AG10803 (cell line): ENCODE measurements at regions not wholly inside any gene's neighbourhood (a gene's known extent, or its start where the extent isn't known, plus 50 kb on each side); places are given as distances from the start of the nearest gene placed in this dataset.

Source experiments
- DNase-seq: peaks from one replicate; pipeline ENCODE4 v3.0.0; 2010; ENCODE audit warnings: low read depth
- H3K4me3 ChIP-seq: 2 replicates; pipeline ENCODE4 v1.5.1; 2011; ENCODE audit warnings: mild to moderate bottlenecking, low read length, control low read depth
- TF ChIP-seq, protein P1 (sequence below): conservative IDR thresholded peaks from 2 replicates; pipeline ENCODE4 v1.5.1; 2011; ENCODE audit warnings: mild to moderate bottlenecking, low read length, control low read depth, inconsistent platforms

DNA sequence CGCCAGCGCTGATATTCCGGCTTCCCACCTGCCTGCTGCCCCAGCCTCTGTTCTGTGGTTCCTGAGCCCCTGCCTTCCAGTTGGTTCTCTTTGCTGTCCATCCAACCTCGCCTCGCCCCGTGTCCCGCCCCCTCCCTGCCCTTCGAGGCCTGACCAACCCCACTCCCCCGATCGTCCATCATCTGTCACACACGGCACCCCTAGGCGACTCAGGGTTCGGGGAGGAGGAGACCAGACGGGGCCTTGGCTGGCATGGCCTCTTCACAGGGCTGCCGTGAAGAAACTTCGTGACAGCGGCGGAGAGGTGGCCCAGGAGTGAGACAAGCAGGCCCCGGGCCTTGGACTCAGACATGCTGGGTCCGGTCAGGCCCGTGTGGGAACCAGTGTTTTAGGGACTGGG, 226.1 kb downstream of the QKI start:
- no peak overlapping the region for H3K4me3 ChIP-seq
- TF ChIP-seq, protein P1, sequence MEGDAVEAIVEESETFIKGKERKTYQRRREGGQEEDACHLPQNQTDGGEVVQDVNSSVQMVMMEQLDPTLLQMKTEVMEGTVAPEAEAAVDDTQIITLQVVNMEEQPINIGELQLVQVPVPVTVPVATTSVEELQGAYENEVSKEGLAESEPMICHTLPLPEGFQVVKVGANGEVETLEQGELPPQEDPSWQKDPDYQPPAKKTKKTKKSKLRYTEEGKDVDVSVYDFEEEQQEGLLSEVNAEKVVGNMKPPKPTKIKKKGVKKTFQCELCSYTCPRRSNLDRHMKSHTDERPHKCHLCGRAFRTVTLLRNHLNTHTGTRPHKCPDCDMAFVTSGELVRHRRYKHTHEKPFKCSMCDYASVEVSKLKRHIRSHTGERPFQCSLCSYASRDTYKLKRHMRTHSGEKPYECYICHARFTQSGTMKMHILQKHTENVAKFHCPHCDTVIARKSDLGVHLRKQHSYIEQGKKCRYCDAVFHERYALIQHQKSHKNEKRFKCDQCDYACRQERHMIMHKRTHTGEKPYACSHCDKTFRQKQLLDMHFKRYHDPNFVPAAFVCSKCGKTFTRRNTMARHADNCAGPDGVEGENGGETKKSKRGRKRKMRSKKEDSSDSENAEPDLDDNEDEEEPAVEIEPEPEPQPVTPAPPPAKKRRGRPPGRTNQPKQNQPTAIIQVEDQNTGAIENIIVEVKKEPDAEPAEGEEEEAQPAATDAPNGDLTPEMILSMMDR: no peak
- DNase-seq: no peak

DNA sequence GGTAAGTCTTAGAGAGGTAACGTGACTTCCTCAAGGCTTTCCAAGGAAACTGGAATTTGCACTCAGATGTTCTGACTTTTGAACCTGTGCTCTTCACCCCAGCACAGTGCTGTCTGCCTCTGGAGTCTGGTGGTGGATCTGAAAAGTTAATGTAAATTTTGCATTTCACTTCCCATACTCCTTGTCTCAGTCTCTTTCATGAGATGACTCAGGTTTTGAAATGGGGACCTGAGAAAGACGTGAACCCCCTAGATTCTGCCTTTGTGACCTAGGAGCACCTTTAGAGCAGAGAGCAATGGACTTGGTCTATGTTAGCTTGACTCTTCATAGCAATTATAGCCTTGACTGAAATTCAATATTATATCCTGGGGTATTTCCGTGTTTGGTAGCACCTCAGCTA, 223.0 kb downstream of the QKI start:
- TF ChIP-seq, protein P1: no peak
- H3K4me3 ChIP-seq: no peak overlapping the region
- no peak for DNase-seq

DNA sequence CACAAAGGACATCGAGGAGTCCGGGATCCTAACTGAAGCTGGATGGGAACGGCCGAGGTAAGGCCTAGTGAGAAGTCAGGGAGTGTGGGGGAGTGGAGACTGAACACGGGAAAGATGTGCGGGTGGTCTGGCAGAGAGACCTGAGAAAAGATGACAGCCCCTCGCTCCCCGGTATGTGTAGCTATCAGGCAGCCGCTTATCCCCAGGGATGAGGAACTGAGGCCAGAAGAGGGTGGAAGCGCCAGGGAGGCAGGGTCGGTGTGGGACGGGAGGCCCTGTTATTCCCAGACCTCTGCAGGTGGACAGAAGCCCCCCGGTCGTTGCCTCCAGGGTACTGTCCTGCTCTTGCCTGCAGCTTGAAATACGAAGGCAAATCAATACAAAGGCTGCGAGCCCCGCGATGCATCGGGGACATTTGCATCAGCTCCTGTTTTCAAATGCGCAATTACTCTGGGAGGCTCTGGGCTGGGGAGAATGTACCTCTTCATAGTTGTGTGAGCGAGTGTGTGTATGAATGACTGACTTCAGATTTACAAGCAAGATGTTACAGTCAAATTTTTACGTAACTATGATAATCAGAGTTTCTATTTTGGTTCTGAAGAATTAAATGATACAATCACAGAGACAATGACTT, 221.3 kb downstream of the QKI start:
- no peak overlapping the region for H3K4me3 ChIP-seq
- DNase-seq: no peak
- TF ChIP-seq, protein P1: no peak

DNA sequence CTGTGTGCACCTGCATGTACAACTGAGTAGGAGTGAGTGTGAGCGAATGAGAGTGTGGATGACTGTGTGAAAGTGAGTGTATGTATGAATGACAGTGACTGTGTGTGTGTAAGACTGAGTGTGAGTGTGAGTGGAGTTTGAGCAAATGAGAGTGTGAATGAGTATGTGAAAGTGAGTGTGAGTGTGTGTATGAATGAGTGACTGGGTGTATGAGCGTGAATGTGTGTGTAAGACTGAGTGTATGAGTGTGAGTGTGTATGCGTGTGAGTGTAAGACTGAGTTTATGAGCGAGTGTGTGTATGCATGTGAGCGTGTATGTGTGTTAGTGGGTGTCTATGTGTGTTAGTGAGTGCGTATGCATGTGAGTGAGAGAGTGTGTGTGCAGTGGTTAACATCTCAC, 220.8 kb downstream of the QKI start:
- H3K4me3 ChIP-seq: no peak overlapping the region
- DNase-seq: no peak
- TF ChIP-seq, protein P1: no peak

DNA sequence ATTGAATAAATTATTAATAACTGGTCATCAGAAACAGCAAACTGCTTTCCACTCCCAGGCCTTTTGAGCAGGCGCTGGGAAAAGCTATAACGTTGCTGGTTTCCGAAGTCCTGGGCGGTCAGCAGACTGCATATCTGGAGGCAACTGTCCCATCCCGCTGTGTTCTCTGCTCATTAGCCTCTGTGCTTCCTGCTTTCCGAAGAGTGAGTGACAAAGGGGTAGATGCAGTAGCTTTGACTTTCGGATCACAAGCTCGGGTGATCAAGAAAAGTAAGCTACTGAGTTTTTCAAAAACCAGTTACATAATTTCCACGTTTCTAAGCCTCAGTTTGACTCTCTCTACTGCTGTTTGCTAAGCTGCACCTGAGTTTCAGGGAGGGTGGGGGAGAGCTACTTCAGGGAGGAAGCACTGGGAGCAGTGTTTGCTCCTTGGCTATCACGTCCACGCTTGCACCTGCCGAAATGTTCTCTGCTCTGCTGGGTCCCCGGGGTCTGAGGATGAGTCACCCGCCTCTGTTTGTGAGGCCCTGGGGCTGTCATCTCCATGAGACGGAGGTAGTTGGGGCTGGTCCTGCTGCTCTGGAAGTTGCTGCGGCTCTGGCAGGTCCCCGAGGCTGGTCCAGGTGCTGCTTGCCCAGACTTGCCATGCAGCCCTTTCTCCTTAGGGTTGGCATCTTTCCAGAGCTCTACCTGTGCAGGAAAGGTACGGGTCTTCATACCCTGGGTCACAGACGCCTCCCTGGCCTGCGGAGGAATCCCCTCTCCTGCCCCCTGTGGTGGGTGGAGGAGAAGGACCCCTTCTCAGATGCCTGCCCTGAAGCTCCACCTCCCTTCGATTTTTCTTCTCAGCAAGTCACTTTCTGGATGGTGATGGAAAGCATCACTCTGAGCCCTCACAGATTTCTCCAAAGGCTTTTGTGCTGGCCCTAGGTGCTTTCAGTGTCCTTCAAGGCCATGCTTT, 220.0 kb downstream of the QKI start:
- no peak for DNase-seq
- H3K4me3 ChIP-seq: no peak overlapping the region
- TF ChIP-seq, protein P1: no peak

DNA sequence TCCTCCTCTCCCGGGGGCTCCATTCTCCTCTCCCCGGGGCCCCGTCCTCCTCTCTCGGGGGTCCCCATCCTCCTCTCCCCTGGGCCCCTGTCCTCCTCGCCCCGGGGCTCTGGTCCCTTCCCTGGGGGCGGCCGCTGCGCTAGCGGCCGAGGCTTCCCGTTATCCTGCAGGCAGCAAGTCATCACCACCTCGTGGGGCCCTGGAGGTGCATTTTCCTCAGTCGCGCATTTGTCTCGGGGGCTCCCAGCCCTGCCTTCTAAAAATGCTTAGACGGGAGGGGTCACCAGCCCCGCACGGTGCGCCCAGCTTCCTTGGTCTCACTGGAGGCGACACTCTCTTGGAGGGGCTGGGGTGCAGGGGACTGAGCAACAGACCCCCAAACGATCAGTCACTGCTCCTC, 216.5 kb downstream of the QKI start:
- no peak overlapping the region for H3K4me3 ChIP-seq
- no peak for DNase-seq
- TF ChIP-seq, protein P1: no peak

DNA sequence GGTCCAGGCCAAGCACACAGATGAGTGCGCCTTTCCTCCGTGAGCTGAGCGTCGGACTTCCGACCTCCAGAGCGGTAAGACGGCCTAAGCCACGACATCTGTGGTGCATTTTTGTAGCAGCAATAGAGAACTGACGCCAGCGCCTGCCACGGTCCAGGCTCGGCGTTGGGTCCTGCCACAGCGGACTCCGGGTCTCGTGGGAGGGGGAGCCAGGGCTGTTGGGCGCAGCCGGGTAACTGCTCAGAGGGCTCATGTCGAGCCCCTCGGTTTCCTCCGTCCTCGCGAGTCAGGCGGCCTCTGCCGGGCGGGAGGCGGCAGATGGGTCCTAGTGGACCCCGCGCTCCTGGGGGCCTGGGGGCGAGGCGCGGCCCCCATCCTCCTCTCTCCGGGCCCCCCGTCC, 216.1 kb downstream of the QKI start:
- no peak overlapping the region for H3K4me3 ChIP-seq
- TF ChIP-seq, protein P1: no peak
- DNase-seq: no peak
